ENCODE measurements at regions not wholly inside any gene's neighbourhood (a gene's known extent, or its start where the extent isn't known, plus 50 kb on each side); places are given as distances from the start of the nearest gene placed in this dataset.
A peak's percentile ranks its signal among the peaks of the same experiment; 100 is the strongest.

DNA sequence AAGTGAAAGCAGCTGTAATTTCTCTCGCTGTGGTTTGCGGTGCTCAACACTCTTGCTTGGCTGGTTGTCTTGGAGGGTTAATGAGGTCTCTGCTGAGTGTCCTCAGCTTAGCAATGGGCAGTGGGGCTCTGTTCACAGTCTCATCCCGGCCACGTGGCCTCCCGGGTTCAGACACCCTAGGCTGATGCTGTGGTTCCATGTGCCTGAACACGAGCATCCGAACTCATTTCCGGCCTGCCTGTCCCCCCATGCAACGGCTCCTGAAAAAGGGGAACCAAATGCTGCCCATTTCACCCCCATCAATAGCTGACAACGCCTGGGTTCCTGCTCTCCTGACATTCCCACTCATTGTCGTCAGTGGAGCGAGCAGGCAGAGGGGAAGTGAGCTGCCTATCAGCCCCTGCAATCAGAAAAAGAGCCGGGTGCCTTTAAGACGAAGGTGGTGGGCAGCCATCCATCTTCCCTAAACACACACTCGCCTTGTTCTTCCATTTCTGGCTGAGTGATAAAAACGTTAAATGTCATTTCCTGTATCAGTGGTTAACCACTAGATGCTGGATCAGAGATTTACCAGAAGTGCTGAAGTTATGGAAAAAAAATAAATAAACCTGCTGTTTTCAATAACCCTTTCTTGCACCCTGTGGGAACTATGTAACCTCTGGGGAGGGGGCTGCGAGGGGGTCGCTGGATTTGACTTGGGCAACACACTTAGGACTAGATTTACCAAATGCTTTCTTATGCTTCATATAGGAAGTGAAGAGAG is 60.3 kb upstream of the BCL2L14 start:
- Histone ChIP-seq H4K20me1 (ENCODE audit: insufficient read depth, low read length) (no peaks in the 10 kb centered on the region), H3K4me1 (ENCODE audit: low read length) (peaks cover 60% of the 10 kb centered on the region), H3K79me2 (ENCODE audit: low read length) (no peaks in the 10 kb centered on the region), H3K36me3 (replicated peaks; ENCODE audit: low read depth, low read length) (no peaks in the 10 kb centered on the region), H3K9me3 (ENCODE audit: insufficient read depth, low read length) (no peaks in the 10 kb centered on the region), H3K4me3 (ENCODE audit: low read length) (peak overlapping the region; percentile 73), H3K4me2 (ENCODE audit: low read length) (peak overlapping the region; percentile 96), H3K27me3 (ENCODE audit: low read depth, low read length) (no peaks in the 10 kb centered on the region), H3K27ac (ENCODE audit: low read length) (peak overlapping the region; percentile 90), H3K9ac (ENCODE audit: low read length) (peak overlapping the region; percentile 68), H2AFZ (ENCODE audit: low read depth, low read length) (0 out of 2 replicates have a peak overlapping the region, but pooled peaks have one; percentile 28)
- TF ChIP-seq, protein P1, sequence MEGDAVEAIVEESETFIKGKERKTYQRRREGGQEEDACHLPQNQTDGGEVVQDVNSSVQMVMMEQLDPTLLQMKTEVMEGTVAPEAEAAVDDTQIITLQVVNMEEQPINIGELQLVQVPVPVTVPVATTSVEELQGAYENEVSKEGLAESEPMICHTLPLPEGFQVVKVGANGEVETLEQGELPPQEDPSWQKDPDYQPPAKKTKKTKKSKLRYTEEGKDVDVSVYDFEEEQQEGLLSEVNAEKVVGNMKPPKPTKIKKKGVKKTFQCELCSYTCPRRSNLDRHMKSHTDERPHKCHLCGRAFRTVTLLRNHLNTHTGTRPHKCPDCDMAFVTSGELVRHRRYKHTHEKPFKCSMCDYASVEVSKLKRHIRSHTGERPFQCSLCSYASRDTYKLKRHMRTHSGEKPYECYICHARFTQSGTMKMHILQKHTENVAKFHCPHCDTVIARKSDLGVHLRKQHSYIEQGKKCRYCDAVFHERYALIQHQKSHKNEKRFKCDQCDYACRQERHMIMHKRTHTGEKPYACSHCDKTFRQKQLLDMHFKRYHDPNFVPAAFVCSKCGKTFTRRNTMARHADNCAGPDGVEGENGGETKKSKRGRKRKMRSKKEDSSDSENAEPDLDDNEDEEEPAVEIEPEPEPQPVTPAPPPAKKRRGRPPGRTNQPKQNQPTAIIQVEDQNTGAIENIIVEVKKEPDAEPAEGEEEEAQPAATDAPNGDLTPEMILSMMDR (IDR thresholded peaks at IDR 0.05; ENCODE audit: low read depth, low read length): no peak
- TF ChIP-seq EZH2phosphoT487 (IDR thresholded peaks at IDR 0.05; ENCODE audit: low read depth): no peak

DNA sequence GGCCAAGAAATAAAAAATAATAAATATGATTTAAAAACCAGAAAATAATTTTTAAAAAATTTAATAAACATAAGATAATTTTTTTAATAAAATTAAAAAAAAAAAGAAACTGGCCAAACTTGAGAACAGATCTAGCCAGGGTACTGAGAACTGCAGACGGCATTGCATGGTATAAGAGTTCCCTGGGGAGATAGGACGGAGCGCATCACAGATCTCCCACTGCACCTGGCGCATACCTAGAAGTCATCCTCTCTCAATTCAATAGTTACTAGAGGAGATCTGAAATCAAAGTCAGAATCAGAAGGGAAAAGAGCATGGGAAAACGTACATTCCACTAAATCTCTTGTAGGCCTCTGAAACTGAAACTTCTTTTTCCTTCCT is 58.9 kb upstream of the BCL2L14 start:
- no peaks in the 10 kb centered on the region for H3K9me3 ChIP-seq (ENCODE audit: insufficient read depth, low read length)
- no peaks in the 10 kb centered on the region for H3K36me3 ChIP-seq (replicated peaks; ENCODE audit: low read depth, low read length)
- H3K79me2 ChIP-seq (ENCODE audit: low read length): no peaks in the 10 kb centered on the region
- peak overlapping the region; percentile 96 for H3K4me2 ChIP-seq (ENCODE audit: low read length)
- TF ChIP-seq, protein P1 (IDR thresholded peaks at IDR 0.05; ENCODE audit: low read depth, low read length): no peak
- TF ChIP-seq EZH2phosphoT487 (IDR thresholded peaks at IDR 0.05; ENCODE audit: low read depth): no peak
- H3K27ac ChIP-seq (ENCODE audit: low read length): peak overlapping the region; percentile 21; the same call in 1 of the 2 replicates
- no peaks in the 10 kb centered on the region for H4K20me1 ChIP-seq (ENCODE audit: insufficient read depth, low read length)
- no peaks in the 10 kb centered on the region for H3K27me3 ChIP-seq (ENCODE audit: low read depth, low read length)
- H3K4me1 ChIP-seq (ENCODE audit: low read length): peaks cover 71% of the 10 kb centered on the region
- peak overlapping the region; percentile 19 for H3K9ac ChIP-seq (ENCODE audit: low read length)
- H2AFZ ChIP-seq (ENCODE audit: low read depth, low read length): no peak overlapping the region
- peak overlapping the region; percentile 41 for H3K4me3 ChIP-seq (ENCODE audit: low read length)

DNA sequence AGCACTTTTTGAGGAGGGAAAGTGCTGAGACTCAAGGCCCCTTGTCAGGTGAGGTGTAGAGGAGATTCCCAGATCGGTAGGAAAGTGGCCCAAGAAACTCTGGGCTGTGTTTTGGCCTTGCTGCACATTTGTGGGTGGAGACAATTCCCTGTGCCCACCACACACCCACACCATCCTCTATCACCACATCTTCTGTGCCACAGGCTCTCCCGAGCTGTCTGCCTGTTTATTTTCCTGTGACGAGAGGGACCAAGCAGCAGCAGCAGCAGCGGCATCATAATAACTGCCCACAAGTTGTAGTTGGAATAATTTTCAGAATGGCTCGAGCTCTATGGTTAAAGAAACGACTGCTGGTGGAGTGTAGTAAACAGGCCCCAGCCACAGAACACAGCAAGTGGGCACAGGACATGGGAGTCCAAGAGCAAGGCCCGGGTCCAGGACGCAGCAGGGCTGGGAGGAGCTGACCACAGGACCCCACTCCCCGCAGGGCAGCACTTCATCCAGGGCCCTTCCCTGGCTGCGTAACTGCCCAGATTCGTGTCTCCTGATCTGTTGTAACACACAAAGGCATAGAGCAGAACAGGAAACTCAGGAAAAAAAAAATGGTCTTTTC is 55.6 kb upstream of the BCL2L14 start:
- no peak overlapping the region for H2AFZ ChIP-seq (ENCODE audit: low read depth, low read length)
- no peaks in the 10 kb centered on the region for H3K27me3 ChIP-seq (ENCODE audit: low read depth, low read length)
- H3K4me2 ChIP-seq (ENCODE audit: low read length): no peak overlapping the region
- H3K4me3 ChIP-seq (ENCODE audit: low read length): no peak overlapping the region
- TF ChIP-seq, protein P1 (IDR thresholded peaks at IDR 0.05; ENCODE audit: low read depth, low read length): no peak
- no peak for TF ChIP-seq EZH2phosphoT487 (IDR thresholded peaks at IDR 0.05; ENCODE audit: low read depth)
- H3K9ac ChIP-seq (ENCODE audit: low read length): no peak overlapping the region
- no peaks in the 10 kb centered on the region for H3K9me3 ChIP-seq (ENCODE audit: insufficient read depth, low read length)
- H3K27ac ChIP-seq (ENCODE audit: low read length): no peak overlapping the region
- H3K36me3 ChIP-seq (replicated peaks; ENCODE audit: low read depth, low read length): no peaks in the 10 kb centered on the region
- H3K79me2 ChIP-seq (ENCODE audit: low read length): no peaks in the 10 kb centered on the region
- H3K4me1 ChIP-seq (ENCODE audit: low read length): peaks cover 41% of the 10 kb centered on the region
- H4K20me1 ChIP-seq (ENCODE audit: insufficient read depth, low read length): no peaks in the 10 kb centered on the region

DNA sequence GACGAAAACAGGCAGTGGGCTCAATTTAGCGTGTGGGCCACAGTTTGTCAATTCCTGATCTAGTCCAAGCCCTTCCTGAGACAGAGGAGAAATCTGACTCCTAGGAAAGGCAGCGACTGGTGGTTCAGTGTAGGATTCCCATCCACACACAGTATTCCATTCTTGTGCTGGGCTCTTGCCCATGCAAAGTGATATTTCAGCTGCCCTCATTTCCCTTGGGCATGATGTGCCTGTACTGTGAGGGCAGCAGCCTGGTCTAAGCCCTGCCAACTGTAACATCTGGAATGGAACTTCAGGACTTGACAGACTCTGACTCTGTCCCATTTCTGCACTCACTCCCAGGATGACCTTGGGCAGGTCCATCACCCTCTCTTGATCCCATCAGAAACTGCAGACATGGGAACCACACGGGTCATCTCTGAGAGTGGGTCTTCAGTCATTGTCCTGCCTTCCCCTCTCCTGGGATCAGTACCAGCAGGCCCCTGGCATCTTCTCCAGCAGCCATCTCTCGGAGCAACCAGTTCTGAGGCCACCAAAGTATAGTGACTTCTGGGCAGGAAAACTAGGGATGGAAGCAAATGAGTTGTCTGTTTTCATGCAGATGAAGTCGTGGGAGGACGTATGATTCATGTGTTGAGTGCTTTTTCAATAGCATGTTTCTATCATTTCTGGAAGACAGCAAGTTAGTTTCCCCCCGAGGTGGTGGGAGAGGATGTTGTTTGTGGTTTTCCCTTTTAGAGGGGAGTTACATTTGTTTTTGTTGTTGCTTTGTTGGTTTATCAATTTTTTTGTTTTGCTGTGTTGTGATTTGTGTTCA is 54.2 kb upstream of the BCL2L14 start:
- Histone ChIP-seq H3K9ac (ENCODE audit: low read length) (no peak overlapping the region), H3K4me2 (ENCODE audit: low read length) (no peak overlapping the region), H3K27ac (ENCODE audit: low read length) (no peak overlapping the region), H4K20me1 (ENCODE audit: insufficient read depth, low read length) (no peaks in the 10 kb centered on the region), H3K36me3 (replicated peaks; ENCODE audit: low read depth, low read length) (no peaks in the 10 kb centered on the region), H3K9me3 (ENCODE audit: insufficient read depth, low read length) (no peaks in the 10 kb centered on the region), H3K4me3 (ENCODE audit: low read length) (no peak overlapping the region), H3K79me2 (ENCODE audit: low read length) (no peaks in the 10 kb centered on the region), H2AFZ (ENCODE audit: low read depth, low read length) (no peak overlapping the region), H3K4me1 (ENCODE audit: low read length) (peaks cover 35% of the 10 kb centered on the region), H3K27me3 (ENCODE audit: low read depth, low read length) (no peaks in the 10 kb centered on the region)
- TF ChIP-seq, protein P1 (IDR thresholded peaks at IDR 0.05; ENCODE audit: low read depth, low read length): no peak
- TF ChIP-seq EZH2phosphoT487 (IDR thresholded peaks at IDR 0.05; ENCODE audit: low read depth): no peak
